Sigmoid colon (tissue), 6 donors: ENCODE measurements at regions not wholly inside any gene's neighbourhood (a gene's known extent, or its start where the extent isn't known, plus 50 kb on each side); places are given as distances from the start of the nearest gene placed in this dataset.

ENCODE experiments used
- DNase-seq: peaks from one replicate; pipeline ENCODE4 v3.0.0-alpha.2; 2019
- H3K27ac ChIP-seq, 4 donors: fragments of 200-600 bp; sonication (generic); one replicate each; pipeline ENCODE4 v1.5.1; 2016 to 2019; ENCODE audit warnings: mild to moderate bottlenecking in 1 of 4
- H3K27me3 ChIP-seq, 3 donors: fragments of 200-600 bp; sonication (generic); one replicate each; pipeline ENCODE4 v1.5.1; 2019; ENCODE audit warnings: mild to moderate bottlenecking in 1 of 3
- H3K36me3 ChIP-seq, 4 donors: fragments of 200-600 bp; sonication (generic); one replicate each; pipeline ENCODE4 v1.5.1; 2016 to 2019
- H3K4me1 ChIP-seq, 4 donors: fragments of 200-600 bp; sonication (generic); one replicate each; pipeline ENCODE4 v1.5.1; 2017 to 2019
- H3K4me3 ChIP-seq, 4 donors: fragments of 200-600 bp; sonication (generic); one replicate each; pipeline ENCODE4 v1.5.1; 2017 to 2019; ENCODE audit warnings: mild to moderate bottlenecking in 2 of 4, moderate library complexity in 1 of 4
- H3K9me3 ChIP-seq, 4 donors: fragments of 200-600 bp in 3 of 4; sonication (generic) in 3 of 4; one replicate each; pipeline versions ENCODE4 v1.5.1 to v1.6.1; 2013 to 2019
- EP300 ChIP-seq, 4 donors: sonication (generic); formaldehyde crosslinking; IDR thresholded peaks; one replicate each; pipeline ENCODE4 v1.6.1; 2017; ENCODE audit warnings: antibody characterized with exemption in 4 of 4
- POLR2A ChIP-seq, 2 donors: fragments of 450-650 bp; IDR thresholded peaks; one replicate each; pipeline ENCODE4 v1.6.1; 2016; ENCODE audit warnings: antibody characterized with exemption in 2 of 2, mild to moderate bottlenecking in 2 of 2, moderate library complexity in 2 of 2
- POLR2AphosphoS5 ChIP-seq, 4 donors: sonication (generic); formaldehyde crosslinking; IDR thresholded peaks; one replicate each; pipeline ENCODE4 v1.6.1; 2017; ENCODE audit warnings: antibody characterized with exemption in 4 of 4
- WGBS, 2 donors: extraction: QIAGEN DNeasy Blood & Tissue Kit; methylation state at CpG; one replicate each; pipeline ENCODE4 v1.1.7; 2013; 5-methylcytosine and 5-hydroxymethylcytosine counted together
- intact Hi-C: fragments of 100-400 bp; cut with DNase I; formaldehyde crosslinking; loops from one replicate; pipeline ENCODE4 v1.15.1; 2023
- TF ChIP-seq, protein P1 (sequence below), 4 experiments: fragments of 450-650 bp in 3 of 4; fragments of 200-600 bp in 1 of 4; IDR thresholded peaks; one replicate each; pipeline ENCODE4 v1.5.1; 2016 to 2019; ENCODE audit warnings: antibody characterized with exemption in 4 of 4, mild to moderate bottlenecking in 3 of 4, moderate library complexity in 2 of 4
- donor health status: healthy with polysubstance abuse.
- donor health status: healthy.

DNA sequence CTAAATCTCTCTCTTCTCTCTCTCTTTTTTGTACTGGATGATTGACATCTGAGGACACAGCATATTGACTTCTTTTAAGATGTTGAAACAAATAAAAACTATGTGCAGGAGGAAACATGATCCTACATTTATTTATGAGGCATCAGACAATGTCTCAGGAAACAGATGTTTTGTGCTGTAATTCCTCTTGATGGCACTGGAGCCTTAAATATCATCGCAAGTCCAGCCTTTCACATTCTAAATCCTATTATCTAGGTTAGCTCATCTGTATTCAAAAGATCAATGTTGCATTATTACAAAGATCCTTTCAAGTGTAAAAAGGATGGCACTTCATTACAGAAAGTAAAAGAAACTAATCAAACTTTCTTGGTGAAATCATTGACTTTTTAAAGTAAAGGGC, 63.9 kb downstream of the MAT2B start:
- TF ChIP-seq POLR2A (IDR thresholded peaks at IDR 0.05), result no peak
- TF ChIP-seq POLR2AphosphoS5 (IDR thresholded peaks at IDR 0.05), result no peak
- TF ChIP-seq EP300 (IDR thresholded peaks at IDR 0.05), result no peak
- TF ChIP-seq, protein P1, sequence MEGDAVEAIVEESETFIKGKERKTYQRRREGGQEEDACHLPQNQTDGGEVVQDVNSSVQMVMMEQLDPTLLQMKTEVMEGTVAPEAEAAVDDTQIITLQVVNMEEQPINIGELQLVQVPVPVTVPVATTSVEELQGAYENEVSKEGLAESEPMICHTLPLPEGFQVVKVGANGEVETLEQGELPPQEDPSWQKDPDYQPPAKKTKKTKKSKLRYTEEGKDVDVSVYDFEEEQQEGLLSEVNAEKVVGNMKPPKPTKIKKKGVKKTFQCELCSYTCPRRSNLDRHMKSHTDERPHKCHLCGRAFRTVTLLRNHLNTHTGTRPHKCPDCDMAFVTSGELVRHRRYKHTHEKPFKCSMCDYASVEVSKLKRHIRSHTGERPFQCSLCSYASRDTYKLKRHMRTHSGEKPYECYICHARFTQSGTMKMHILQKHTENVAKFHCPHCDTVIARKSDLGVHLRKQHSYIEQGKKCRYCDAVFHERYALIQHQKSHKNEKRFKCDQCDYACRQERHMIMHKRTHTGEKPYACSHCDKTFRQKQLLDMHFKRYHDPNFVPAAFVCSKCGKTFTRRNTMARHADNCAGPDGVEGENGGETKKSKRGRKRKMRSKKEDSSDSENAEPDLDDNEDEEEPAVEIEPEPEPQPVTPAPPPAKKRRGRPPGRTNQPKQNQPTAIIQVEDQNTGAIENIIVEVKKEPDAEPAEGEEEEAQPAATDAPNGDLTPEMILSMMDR (IDR thresholded peaks at IDR 0.05), result no peak
- Histone ChIP-seq H3K27ac (no peak overlapping the region), H3K27me3 (peaks cover 0 to 10% (median 0%) of the 10 kb centered on the region in 3 donors), H3K36me3 (no peaks in the 10 kb centered on the region), H3K4me3 (no peak overlapping the region), H3K4me1 (peaks cover 0 to 39% (median 29%) of the 10 kb centered on the region in 4 donors), H3K9me3 (no peaks in the 10 kb centered on the region)
- WGBS, 2 donors, result 47 to 55% methylated on average over 1 of the region's 1 CpG
- no peak for DNase-seq
- intact Hi-C loops, result loop anchor here (5.0 to 10.0 kb wide), 2 partner anchors 126 to 443 kb away; no protein-coding TSS in a partner anchor

DNA sequence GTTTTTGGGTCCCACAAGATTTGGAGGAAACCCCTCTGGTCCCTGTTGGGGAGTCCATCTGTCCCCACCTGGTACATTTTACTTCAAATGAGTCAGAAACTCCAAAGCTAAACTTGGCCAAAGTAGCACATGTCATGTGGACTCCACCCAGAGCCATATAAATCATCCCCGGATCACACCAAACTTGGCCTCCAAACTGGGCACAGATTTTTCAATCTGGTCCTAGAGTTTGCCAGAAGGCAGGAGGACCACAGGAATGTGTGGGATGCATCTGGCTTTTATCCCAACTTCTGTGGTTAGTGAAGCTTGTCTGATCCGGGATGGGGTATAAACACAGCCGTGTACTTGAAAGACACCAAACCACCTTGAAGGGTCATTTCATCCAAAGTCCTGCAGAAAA, 66.3 kb downstream of the MAT2B start:
- Histone ChIP-seq H3K36me3 (no peaks in the 10 kb centered on the region), H3K4me1 (peaks cover 0 to 32% (median 15%) of the 10 kb centered on the region in 4 donors), H3K4me3 (no peak overlapping the region), H3K27me3 (no peaks in the 10 kb centered on the region), H3K27ac (peak overlapping the region in 1 of 4 donors; percentile 56), H3K9me3 (no peaks in the 10 kb centered on the region)
- WGBS, 2 donors, result 52 to 61% methylated on average over 3 of the region's 3 CpGs
- intact Hi-C loops, result no loop called here
- no peak for DNase-seq
- TF ChIP-seq EP300 (IDR thresholded peaks at IDR 0.05), result no peak
- no peak for TF ChIP-seq POLR2A (IDR thresholded peaks at IDR 0.05)
- TF ChIP-seq, protein P1 (IDR thresholded peaks at IDR 0.05), result no peak
- peak in 1 of 4 donors; percentile 27 for TF ChIP-seq POLR2AphosphoS5 (IDR thresholded peaks at IDR 0.05)

DNA sequence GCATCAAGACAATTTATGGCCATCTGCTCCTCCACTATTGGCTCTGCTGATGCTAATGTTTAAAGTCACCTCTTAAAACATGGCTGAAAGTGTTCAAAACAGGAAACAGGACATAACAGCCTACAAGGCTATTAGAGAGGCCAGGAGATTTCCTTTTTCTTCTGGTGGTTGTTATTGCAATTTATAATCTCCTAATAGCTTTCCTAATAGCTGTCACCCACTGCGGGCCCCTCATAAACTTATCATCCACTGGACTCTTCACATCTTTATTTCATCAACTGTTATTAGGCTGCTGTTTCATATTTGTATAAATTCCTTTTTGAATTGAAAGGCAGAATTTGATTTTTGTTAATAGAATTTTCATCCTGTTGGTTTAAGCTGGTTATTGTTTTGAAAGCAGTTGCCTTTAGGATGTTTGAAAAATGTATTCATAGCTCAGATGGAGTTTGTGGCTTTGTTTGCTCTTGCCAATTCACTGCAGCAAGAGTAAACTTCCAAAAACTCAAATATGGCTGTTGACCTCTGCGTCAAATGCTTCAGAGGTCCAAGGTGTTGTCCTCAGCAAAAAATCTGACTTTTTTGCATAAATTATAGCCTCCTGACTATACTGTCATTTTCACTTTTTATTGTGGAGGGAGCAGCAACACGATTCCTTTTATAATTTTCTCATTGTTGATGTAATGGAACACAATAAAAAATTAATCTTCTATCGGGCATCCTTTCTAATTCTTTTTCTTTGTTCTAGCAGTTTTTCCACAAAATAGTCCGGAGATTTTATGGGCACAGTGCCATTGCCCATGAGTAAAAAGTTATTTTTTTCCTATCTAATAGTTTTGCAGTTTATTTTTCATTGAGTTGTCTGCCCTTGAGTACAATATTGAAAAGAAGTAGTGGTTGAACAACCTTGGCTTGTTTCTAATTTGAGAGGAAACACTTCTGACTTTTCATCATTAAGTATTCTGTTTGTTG, 69.3 kb downstream of the MAT2B start:
- intact Hi-C loops, result no loop called here
- WGBS, 2 donors, result 67 to 72% methylated on average over 5 of the region's 5 CpGs
- DNase-seq, result no peak
- no peaks in the 10 kb centered on the region for H3K36me3 ChIP-seq
- TF ChIP-seq POLR2A (IDR thresholded peaks at IDR 0.05) (no peak), EP300 (IDR thresholded peaks at IDR 0.05) (no peak), POLR2AphosphoS5 (IDR thresholded peaks at IDR 0.05) (no peak)
- TF ChIP-seq, protein P1 (IDR thresholded peaks at IDR 0.05), result no peak
- no peak overlapping the region for H3K27ac ChIP-seq
- H3K27me3 ChIP-seq, result no peaks in the 10 kb centered on the region
- H3K4me1 ChIP-seq, result peaks cover 0 to 25% (median 15%) of the 10 kb centered on the region in 4 donors
- H3K9me3 ChIP-seq, result no peaks in the 10 kb centered on the region
- H3K4me3 ChIP-seq, result no peak overlapping the region

DNA sequence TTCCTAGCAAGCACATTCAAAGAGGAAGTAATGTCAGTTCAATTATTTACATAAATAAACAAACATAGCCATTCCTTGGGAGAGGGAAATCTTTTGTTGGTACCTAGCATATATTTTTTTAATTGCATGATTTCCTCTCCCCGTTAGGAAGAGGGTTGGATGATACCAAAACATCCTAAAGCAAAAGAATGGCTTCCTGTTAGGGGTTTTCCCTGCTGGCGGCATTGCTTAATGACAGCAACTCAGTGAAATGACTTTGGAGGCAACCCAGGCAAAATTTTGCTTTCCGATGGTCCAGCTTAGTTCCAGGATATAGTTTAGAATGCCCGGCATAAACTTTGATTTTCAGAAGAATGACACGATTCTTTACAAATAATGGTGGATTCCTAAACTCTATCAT, 73.2 kb downstream of the MAT2B start:
- intact Hi-C loops, result no loop called here
- Histone ChIP-seq H3K4me1 (peaks cover 0 to 10% (median 0%) of the 10 kb centered on the region in 4 donors), H3K9me3 (no peaks in the 10 kb centered on the region), H3K27ac (no peak overlapping the region), H3K27me3 (no peaks in the 10 kb centered on the region), H3K4me3 (no peak overlapping the region), H3K36me3 (no peaks in the 10 kb centered on the region)
- TF ChIP-seq POLR2AphosphoS5 (IDR thresholded peaks at IDR 0.05), result no peak
- TF ChIP-seq EP300 (IDR thresholded peaks at IDR 0.05), result no peak
- no peak for TF ChIP-seq POLR2A (IDR thresholded peaks at IDR 0.05)
- TF ChIP-seq, protein P1 (IDR thresholded peaks at IDR 0.05), result no peak
- 11 to 53% methylated on average over 5 of the region's 5 CpGs for WGBS, 2 donors
- DNase-seq, result no peak
